ENCODE measurements at regions not wholly inside any gene's neighbourhood (a gene's known extent, or its start where the extent isn't known, plus 50 kb on each side); places are given as distances from the start of the nearest gene placed in this dataset.

- Histone ChIP-seq H4K5ac (ENCODE audit: low read depth, low read length) (no peak overlapping the region), H2AK5ac (ENCODE audit: low read depth, low read length) (no peak overlapping the region), H3K9me1 (ENCODE audit: insufficient read depth, low read length) (no peaks in the 10 kb centered on the region), H2BK120ac (ENCODE audit: low read depth, low read length) (no peak overlapping the region), H3K23ac (ENCODE audit: low read depth, low read length) (no peak overlapping the region), H3K27me3 (ENCODE audit: control insufficient read depth, insufficient read depth, low read length) (no peaks in the 10 kb centered on the region), H2AFZ (replicated peaks; ENCODE audit: low read length, poor library complexity) (no peak overlapping the region), H3K27ac (ENCODE audit: insufficient read depth, low read length) (no peak overlapping the region), H3K9me3 (ENCODE audit: control insufficient read depth, insufficient read depth, low read length) (no peaks in the 10 kb centered on the region), H3K4me3 (ENCODE audit: insufficient read depth, low read depth, low read length) (no peak overlapping the region), H3K4me2 (ENCODE audit: low read depth, low read length) (no peak overlapping the region), H3K4me1 (ENCODE audit: control insufficient read depth, insufficient read depth, low read length) (peaks cover 2% of the 10 kb centered on the region), H2BK15ac (ENCODE audit: low read depth, low read length) (no peak overlapping the region), H3K79me1 (ENCODE audit: low read depth in 1 of 2, low read length in 2 of 2) (no peaks in the 10 kb centered on the region), H2BK5ac (ENCODE audit: low read depth, low read length, poor library complexity, severe bottlenecking) (no peak overlapping the region), H3K36me3 (ENCODE audit: control insufficient read depth, insufficient read depth, low read length) (no peaks in the 10 kb centered on the region), H4K8ac (ENCODE audit: low read depth in 2 of 2, low read length in 2 of 2) (no peak overlapping the region), H3K18ac (ENCODE audit: low read depth, low read length) (no peak overlapping the region), H2BK20ac (ENCODE audit: low read depth, low read length) (no peak overlapping the region), H3K9ac (ENCODE audit: low read depth, low read length) (no peak overlapping the region), H4K91ac (ENCODE audit: insufficient read depth, low read depth, low read length) (no peak overlapping the region), H3K14ac (replicated peaks; ENCODE audit: low read depth, low read length) (no peak overlapping the region), H4K20me1 (ENCODE audit: insufficient read depth, low read length) (no peaks in the 10 kb centered on the region), H2AK9ac (replicated peaks; ENCODE audit: low read depth, low read length, poor library complexity) (no peak overlapping the region), H3K4ac (ENCODE audit: low read depth, low read length) (no peak overlapping the region), H3K56ac (ENCODE audit: extremely low read depth, insufficient read depth, low read length) (no peak overlapping the region)
- DNase-seq (no peak), ATAC-seq (ENCODE audit: low read depth) (no peak)
- no CpG with 5 or more reads among the region's 7 CpGs for WGBS, 2 experiments (ENCODE audit: extremely low coverage in 2 of 2, insufficient read length in 1 of 2)
- BruUV-seq (replicated peaks), result no TSS peak
- dilution Hi-C loops (cut with HindIII; ENCODE audit: low sequenced_read_pairs, unreplicated experiment) (no loop called here), in situ Hi-C loops (cut with MboI; ENCODE audit: low sequenced_read_pairs) (no loop called here), intact Hi-C loops (cut with micrococcal nuclease) (no loop called here)
- TF ChIP-seq RAD21 (IDR thresholded peaks at IDR 0.05; ENCODE audit: low read length) (no peak), POLR2A (IDR thresholded peaks at IDR 0.05; ENCODE audit: low read depth, low read length) (no peak), RCOR1 (IDR thresholded peaks at IDR 0.05; ENCODE audit: insufficient replicate concordance, low read length) (no peak), CTCF (conservative IDR thresholded peaks at IDR 0.05; ENCODE audit: low read depth, low read length) (no peak), MAZ (IDR thresholded peaks at IDR 0.05; ENCODE audit: borderline replicate concordance, low read depth, low read length) (no peak), SMC3 (IDR thresholded peaks at IDR 0.05; ENCODE audit: low read depth, low read length) (no peak), FOS (IDR thresholded peaks at IDR 0.05; ENCODE audit: low read depth, low read length) (no peak), NFE2L2 (IDR thresholded peaks at IDR 0.05; ENCODE audit: low read depth, low read length) (no peak), MAFK (IDR thresholded peaks at IDR 0.05; ENCODE audit: low read depth, low read length) (no peak), BHLHE40 (IDR thresholded peaks at IDR 0.05; ENCODE audit: low read depth, low read length) (no peak), MXI1 (IDR thresholded peaks at IDR 0.05; ENCODE audit: borderline replicate concordance, low read depth, low read length) (no peak), CHD1 (IDR thresholded peaks at IDR 0.05; ENCODE audit: low read depth, low read length) (no peak), RFX5 (IDR thresholded peaks at IDR 0.05; ENCODE audit: low read depth, low read length) (no peak), ELK1 (IDR thresholded peaks at IDR 0.05; ENCODE audit: borderline replicate concordance, low read depth, low read length) (no peak), CEBPB (IDR thresholded peaks at IDR 0.05; ENCODE audit: low read depth, low read length) (no peak), USF2 (IDR thresholded peaks at IDR 0.05; ENCODE audit: low read depth, low read length) (no peak)
- CTCF ChIA-PET, result no interaction called here
- POLR2A ChIA-PET (ENCODE audit: unreplicated experiment), result no interaction called here
Measured at GRCh38 chr10:52481986-52482555, 168.0 kb downstream of the DKK1 start.

Data from IMR-90 (cell line).